ENCODE measurements at regions not wholly inside any gene's neighbourhood (a gene's known extent, or its start where the extent isn't known, plus 50 kb on each side); places are given as distances from the start of the nearest gene placed in this dataset.

- DNase-seq (ENCODE audit: low read depth): no peak
- Histone ChIP-seq H3K27me3 (ENCODE audit: control insufficient read depth, insufficient read depth, low read length) (no peaks in the 10 kb centered on the region), H3K36me3 (ENCODE audit: control insufficient read depth, insufficient read depth, low read length) (no peaks in the 10 kb centered on the region), H3K4me3 (ENCODE audit: low read depth, low read length) (no peak overlapping the region)
- no peak for TF ChIP-seq CTCF (IDR thresholded peaks at IDR 0.05; ENCODE audit: insufficient read depth, low read length, poor library complexity, severe bottlenecking)
These were observed 113.5 kb upstream of the WWC1 start for GRCh38 chr5:168177831-168178450.

GRCh38 chr5:168179192-168179593, 112.3 kb upstream of the WWC1 start:
- Histone ChIP-seq H3K4me3 (ENCODE audit: low read depth, low read length) (no peak overlapping the region), H3K36me3 (ENCODE audit: control insufficient read depth, insufficient read depth, low read length) (no peaks in the 10 kb centered on the region), H3K27me3 (ENCODE audit: control insufficient read depth, insufficient read depth, low read length) (no peaks in the 10 kb centered on the region)
- no peak for TF ChIP-seq CTCF (IDR thresholded peaks at IDR 0.05; ENCODE audit: insufficient read depth, low read length, poor library complexity, severe bottlenecking)
- DNase-seq (ENCODE audit: low read depth): no peak

GRCh38 chr5:168182269-168182668, 109.2 kb upstream of the WWC1 start:
- no peak overlapping the region for H3K4me3 ChIP-seq (ENCODE audit: low read depth, low read length)
- no peaks in the 10 kb centered on the region for H3K36me3 ChIP-seq (ENCODE audit: control insufficient read depth, insufficient read depth, low read length)
- H3K27me3 ChIP-seq (ENCODE audit: control insufficient read depth, insufficient read depth, low read length): no peaks in the 10 kb centered on the region
- no peak for TF ChIP-seq CTCF (IDR thresholded peaks at IDR 0.05; ENCODE audit: insufficient read depth, low read length, poor library complexity, severe bottlenecking)
- DNase-seq (ENCODE audit: low read depth): no peak

GRCh38 chr5:168184103-168184502, 107.3 kb upstream of the WWC1 start:
- no peaks in the 10 kb centered on the region for H3K27me3 ChIP-seq (ENCODE audit: control insufficient read depth, insufficient read depth, low read length)
- no peak for TF ChIP-seq CTCF (IDR thresholded peaks at IDR 0.05; ENCODE audit: insufficient read depth, low read length, poor library complexity, severe bottlenecking)
- no peaks in the 10 kb centered on the region for H3K36me3 ChIP-seq (ENCODE audit: control insufficient read depth, insufficient read depth, low read length)
- DNase-seq (ENCODE audit: low read depth): no peak
- H3K4me3 ChIP-seq (ENCODE audit: low read depth, low read length): no peak overlapping the region

- TF ChIP-seq CTCF (IDR thresholded peaks at IDR 0.05; ENCODE audit: insufficient read depth, low read length, poor library complexity, severe bottlenecking): no peak
- no peak for DNase-seq (ENCODE audit: low read depth)
- Histone ChIP-seq H3K27me3 (ENCODE audit: control insufficient read depth, insufficient read depth, low read length) (no peaks in the 10 kb centered on the region), H3K36me3 (ENCODE audit: control insufficient read depth, insufficient read depth, low read length) (no peaks in the 10 kb centered on the region), H3K4me3 (ENCODE audit: low read depth, low read length) (no peak overlapping the region)
These were observed 105.0 kb upstream of the WWC1 start for GRCh38 chr5:168186289-168187074.

All from kidney epithelial cell (primary cell).